Liver (tissue), 8 donors: ENCODE measurements at regions not wholly inside any gene's neighbourhood (a gene's known extent, or its start where the extent isn't known, plus 50 kb on each side); places are given as distances from the start of the nearest gene placed in this dataset.

ENCODE experiments used
- DNase-seq: peaks from one replicate; pipeline ENCODE4 v3.0.0-alpha.2; 2017; ENCODE audit warnings: low spot score
- H3K27ac ChIP-seq, 2 donors: one replicate each; pipeline ENCODE4 v1.7.0; 2013; ENCODE audit warnings: inconsistent platforms in 2 of 2, low read length in 2 of 2, control low read depth in 1 of 2, low read depth in 1 of 2, mild to moderate bottlenecking in 1 of 2
- H3K27me3 ChIP-seq, 4 donors: one replicate each; pipeline versions ENCODE4 v1.6.1 to v1.7.0; 2013; ENCODE audit warnings: low read length in 3 of 4, inconsistent platforms in 1 of 4, mild to moderate bottlenecking in 1 of 4, moderate library complexity in 1 of 4; ENCODE audit not compliant: control insufficient read depth in 4 of 4, insufficient read depth in 4 of 4
- H3K36me3 ChIP-seq, 4 donors: one replicate each; pipeline versions ENCODE4 v1.6.1 to v1.7.0; 2013; ENCODE audit warnings: low read length in 3 of 4, mild to moderate bottlenecking in 3 of 4, low read depth in 1 of 4, moderate library complexity in 1 of 4; ENCODE audit not compliant: control insufficient read depth in 4 of 4, insufficient read depth in 3 of 4
- H3K4me1 ChIP-seq, 4 donors: one replicate each; pipeline versions ENCODE4 v1.6.1 to v1.7.0; 2013; ENCODE audit warnings: low read length in 3 of 4, mild to moderate bottlenecking in 3 of 4, moderate library complexity in 1 of 4; ENCODE audit not compliant: control insufficient read depth in 4 of 4, insufficient read depth in 4 of 4
- H3K4me3 ChIP-seq, 3 donors: one replicate each; pipeline versions ENCODE4 v1.6.1 to v1.7.0; 2013; ENCODE audit warnings: low read length in 3 of 3, control low read depth in 1 of 3, low read depth in 1 of 3, mild to moderate bottlenecking in 1 of 3
- H3K9ac ChIP-seq, 2 donors: one replicate each; pipeline ENCODE4 v1.7.0; 2013; ENCODE audit warnings: low read length in 2 of 2, mild to moderate bottlenecking in 2 of 2, moderate library complexity in 2 of 2, control low read depth in 1 of 2, low read depth in 1 of 2
- H3K9me3 ChIP-seq, 4 donors: one replicate each; pipeline versions ENCODE4 v1.6.1 to v1.7.0; 2013; ENCODE audit warnings: low read length in 3 of 4; ENCODE audit not compliant: control insufficient read depth in 4 of 4
- EGR1 ChIP-seq, 2 donors: IDR thresholded peaks; 2 replicates each; pipeline ENCODE4 v1.6.1; 2016 to 2018; ENCODE audit warnings: antibody characterized with exemption in 2 of 2, low read depth in 2 of 2
- FOXA1 ChIP-seq: IDR thresholded peaks from 2 replicates; pipeline ENCODE4 v1.6.1; 2016; ENCODE audit warnings: antibody characterized with exemption
- FOXA2 ChIP-seq: IDR thresholded peaks from 2 replicates; pipeline ENCODE4 v1.6.1; 2016; ENCODE audit warnings: antibody characterized with exemption
- GABPA ChIP-seq, 2 donors: IDR thresholded peaks in 1 of 2; conservative IDR thresholded peaks in 1 of 2; 2 replicates each; pipeline ENCODE4 v1.6.1; 2016; ENCODE audit warnings: antibody characterized with exemption in 2 of 2, mild to moderate bottlenecking in 1 of 2, moderate library complexity in 1 of 2
- HNF4A ChIP-seq, 2 donors: conservative IDR thresholded peaks; 2 replicates each; pipeline ENCODE4 v1.6.1; 2016; ENCODE audit warnings: antibody characterized with exemption in 2 of 2, mild to moderate bottlenecking in 2 of 2
- HNF4G ChIP-seq: IDR thresholded peaks from 2 replicates; pipeline ENCODE4 v1.6.1; 2016; ENCODE audit warnings: antibody characterized with exemption
- NR2F2 ChIP-seq: IDR thresholded peaks from 2 replicates; pipeline ENCODE4 v1.6.1; 2016; ENCODE audit warnings: antibody characterized with exemption
- RAD21 ChIP-seq, 2 donors: IDR thresholded peaks; 2 replicates each; pipeline ENCODE4 v1.6.1; 2016; ENCODE audit warnings: antibody characterized with exemption in 2 of 2, mild to moderate bottlenecking in 2 of 2
- RXRA ChIP-seq, 2 donors: IDR thresholded peaks; 2 replicates each; pipeline ENCODE4 v1.6.1; 2017 to 2018; ENCODE audit warnings: antibody characterized with exemption in 2 of 2, mild to moderate bottlenecking in 1 of 2
- SP1 ChIP-seq: IDR thresholded peaks from 2 replicates; pipeline ENCODE4 v1.6.1; 2018; ENCODE audit warnings: antibody characterized with exemption, mild to moderate bottlenecking
- TAF1 ChIP-seq: conservative IDR thresholded peaks from 2 replicates; pipeline ENCODE4 v1.6.1; 2016; ENCODE audit warnings: antibody characterized with exemption, mild to moderate bottlenecking
- YY1 ChIP-seq: IDR thresholded peaks from 2 replicates; pipeline ENCODE4 v1.6.1; 2016; ENCODE audit warnings: antibody characterized with exemption, mild to moderate bottlenecking
- WGBS: extraction: QIAGEN DNeasy Blood & Tissue Kit; methylation state at CpG from one replicate; pipeline ENCODE4 v1.1.7; 2013; 5-methylcytosine and 5-hydroxymethylcytosine counted together
- TF ChIP-seq, protein P1 (sequence below): fragments of 150-350 bp; IDR thresholded peaks from 2 replicates; pipeline ENCODE4 v1.5.1; 2017; ENCODE audit warnings: improper control_type of control experiment, low read depth, low read length; ENCODE audit not compliant: missing input control
- TF ChIP-seq, protein P2 (sequence below): IDR thresholded peaks from 2 replicates; pipeline ENCODE4 v1.6.1; 2016; ENCODE audit warnings: antibody characterized with exemption
- TF ChIP-seq, protein P3 (sequence below): IDR thresholded peaks from 2 replicates; pipeline ENCODE4 v1.6.1; 2016; ENCODE audit warnings: antibody characterized with exemption
- TF ChIP-seq, protein P4 (sequence below): IDR thresholded peaks from 2 replicates; pipeline ENCODE4 v1.6.1; 2016; ENCODE audit warnings: antibody characterized with exemption
- donor health status: healthy.
- donor health status: healthy.
- donor health status: healthy.
- donor health status: healthy.
- donor health status: healthy.

DNA sequence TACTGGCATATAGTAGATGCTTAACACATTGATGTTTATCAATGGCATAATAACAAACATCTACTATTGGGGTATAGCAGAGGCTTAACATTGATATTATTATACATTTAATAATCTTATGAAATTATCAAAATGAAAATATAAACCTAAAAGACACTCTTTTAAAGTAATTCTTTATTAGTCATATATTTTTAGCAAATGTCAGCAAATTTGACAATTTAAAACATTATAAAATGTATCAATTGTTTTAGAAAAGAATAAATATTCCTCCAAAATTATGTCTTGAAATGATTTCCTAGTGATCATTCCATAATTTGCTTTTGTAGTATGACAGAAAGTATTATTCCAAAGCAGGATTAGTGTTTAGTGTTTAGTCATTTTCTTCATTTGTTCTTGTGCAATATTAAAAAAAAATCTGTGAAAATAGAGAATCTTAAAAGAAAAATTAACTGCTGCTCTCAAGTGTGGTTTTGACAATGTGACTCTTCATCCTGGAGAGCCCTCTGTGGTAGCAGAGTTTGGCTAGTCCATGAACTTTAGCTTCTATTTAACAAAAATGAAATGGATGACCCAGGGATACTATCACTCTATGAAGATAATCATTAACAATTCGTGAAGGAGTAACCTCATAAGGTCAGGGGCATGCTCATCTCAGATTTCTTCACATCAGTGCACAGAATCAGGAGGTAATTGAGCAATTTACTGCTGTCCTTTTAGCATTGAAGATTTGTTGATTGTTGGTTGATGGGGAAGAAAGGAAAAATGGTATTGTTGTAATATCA is 1018.5 kb downstream of the LRFN5 start (continued):
- TF ChIP-seq, protein P1, sequence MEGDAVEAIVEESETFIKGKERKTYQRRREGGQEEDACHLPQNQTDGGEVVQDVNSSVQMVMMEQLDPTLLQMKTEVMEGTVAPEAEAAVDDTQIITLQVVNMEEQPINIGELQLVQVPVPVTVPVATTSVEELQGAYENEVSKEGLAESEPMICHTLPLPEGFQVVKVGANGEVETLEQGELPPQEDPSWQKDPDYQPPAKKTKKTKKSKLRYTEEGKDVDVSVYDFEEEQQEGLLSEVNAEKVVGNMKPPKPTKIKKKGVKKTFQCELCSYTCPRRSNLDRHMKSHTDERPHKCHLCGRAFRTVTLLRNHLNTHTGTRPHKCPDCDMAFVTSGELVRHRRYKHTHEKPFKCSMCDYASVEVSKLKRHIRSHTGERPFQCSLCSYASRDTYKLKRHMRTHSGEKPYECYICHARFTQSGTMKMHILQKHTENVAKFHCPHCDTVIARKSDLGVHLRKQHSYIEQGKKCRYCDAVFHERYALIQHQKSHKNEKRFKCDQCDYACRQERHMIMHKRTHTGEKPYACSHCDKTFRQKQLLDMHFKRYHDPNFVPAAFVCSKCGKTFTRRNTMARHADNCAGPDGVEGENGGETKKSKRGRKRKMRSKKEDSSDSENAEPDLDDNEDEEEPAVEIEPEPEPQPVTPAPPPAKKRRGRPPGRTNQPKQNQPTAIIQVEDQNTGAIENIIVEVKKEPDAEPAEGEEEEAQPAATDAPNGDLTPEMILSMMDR = no peak
- TF ChIP-seq, protein P2, sequence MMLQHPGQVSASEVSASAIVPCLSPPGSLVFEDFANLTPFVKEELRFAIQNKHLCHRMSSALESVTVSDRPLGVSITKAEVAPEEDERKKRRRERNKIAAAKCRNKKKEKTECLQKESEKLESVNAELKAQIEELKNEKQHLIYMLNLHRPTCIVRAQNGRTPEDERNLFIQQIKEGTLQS = no peak
- TF ChIP-seq TAF1 (no peak), RXRA (IDR thresholded peaks at IDR 0.05) (peak in 1 of 2 donors; percentile 77), YY1 (peak; percentile 64), HNF4A (conservative IDR thresholded peaks at IDR 0.05) (peak in 1 of 2 donors; percentile 52), SP1 (no peak)
- TF ChIP-seq, protein P3, sequence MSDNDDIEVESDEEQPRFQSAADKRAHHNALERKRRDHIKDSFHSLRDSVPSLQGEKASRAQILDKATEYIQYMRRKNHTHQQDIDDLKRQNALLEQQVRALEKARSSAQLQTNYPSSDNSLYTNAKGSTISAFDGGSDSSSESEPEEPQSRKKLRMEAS = peak; percentile 47

DNA sequence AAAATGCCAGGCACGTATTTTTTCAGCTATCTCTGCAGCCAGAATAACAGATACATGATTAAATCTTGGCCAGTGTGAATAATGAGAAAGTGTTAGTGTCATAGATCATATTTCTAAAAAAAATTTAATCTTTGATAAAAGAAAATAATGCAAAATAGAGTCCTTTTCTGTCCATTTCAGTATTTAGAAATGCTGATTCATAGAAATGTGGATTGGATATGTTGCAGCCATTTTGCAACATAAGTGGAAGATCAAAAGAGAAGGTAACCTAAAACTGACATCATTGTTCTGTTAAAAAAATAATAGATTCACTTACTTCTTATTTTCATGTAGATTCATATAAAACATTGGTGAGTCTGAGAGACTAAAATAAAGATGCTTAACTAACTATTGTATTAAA is 1010.3 kb downstream of the LRFN5 start:
- Histone ChIP-seq H3K9ac (no peak overlapping the region), H3K36me3 (no peaks in the 10 kb centered on the region), H3K27me3 (no peaks in the 10 kb centered on the region), H3K4me1 (no peaks in the 10 kb centered on the region), H3K9me3 (peaks cover 0 to 2% (median 0%) of the 10 kb centered on the region in 4 donors), H3K4me3 (no peak overlapping the region), H3K27ac (no peak overlapping the region)
- WGBS = 62% methylated on average over 1 of the region's 1 CpG
- TF ChIP-seq GABPA (IDR thresholded peaks at IDR 0.05 in 1 of 2, conservative IDR thresholded peaks at IDR 0.05 in 1 of 2) (no peak), FOXA2 (no peak), HNF4A (conservative IDR thresholded peaks at IDR 0.05) (no peak), TAF1 (no peak), YY1 (no peak), SP1 (no peak), HNF4G (no peak)
- TF ChIP-seq, protein P3 = no peak
- TF ChIP-seq, protein P2 = no peak
- DNase-seq = no peak

DNA sequence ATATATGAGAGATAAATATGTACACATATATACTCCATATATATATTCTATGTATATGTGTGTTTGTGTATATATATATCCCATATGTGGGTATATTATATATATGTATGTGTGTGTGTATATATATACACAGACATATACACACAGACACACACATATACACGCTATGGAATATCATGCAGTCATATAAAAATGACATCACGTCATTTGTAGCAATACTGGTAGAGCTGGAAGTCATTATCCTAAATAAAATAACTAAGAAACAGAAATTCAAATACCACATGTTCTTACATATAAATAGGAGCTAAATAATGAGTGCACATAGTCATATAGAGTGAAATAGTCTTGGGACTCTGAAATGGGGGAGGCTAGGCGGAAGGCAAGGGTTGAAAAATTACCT is 1000.2 kb downstream of the LRFN5 start:
- no peaks in the 10 kb centered on the region for H3K36me3 ChIP-seq
- no peak overlapping the region for H3K27ac ChIP-seq
- 94% methylated on average over 3 of the region's 3 CpGs for WGBS
- no peaks in the 10 kb centered on the region for H3K4me1 ChIP-seq
- no peak for DNase-seq
- H3K9me3 ChIP-seq = peaks cover 0 to 2% (median 0%) of the 10 kb centered on the region in 4 donors
- H3K4me3 ChIP-seq = no peak overlapping the region
- H3K27me3 ChIP-seq = no peaks in the 10 kb centered on the region
- no peak overlapping the region for H3K9ac ChIP-seq
- TF ChIP-seq NR2F2 = no peak
- TF ChIP-seq RAD21 (IDR thresholded peaks at IDR 0.05) = no peak
- TF ChIP-seq SP1 = no peak
- no peak for TF ChIP-seq EGR1 (IDR thresholded peaks at IDR 0.05; ENCODE audit: low read depth in 2 of 2)
- no peak for TF ChIP-seq HNF4A (conservative IDR thresholded peaks at IDR 0.05)
- TF ChIP-seq TAF1 = no peak
- no peak for TF ChIP-seq RXRA (IDR thresholded peaks at IDR 0.05)
- TF ChIP-seq FOXA1 = no peak
- no peak for TF ChIP-seq GABPA (IDR thresholded peaks at IDR 0.05 in 1 of 2, conservative IDR thresholded peaks at IDR 0.05 in 1 of 2)
- TF ChIP-seq, protein P4, sequence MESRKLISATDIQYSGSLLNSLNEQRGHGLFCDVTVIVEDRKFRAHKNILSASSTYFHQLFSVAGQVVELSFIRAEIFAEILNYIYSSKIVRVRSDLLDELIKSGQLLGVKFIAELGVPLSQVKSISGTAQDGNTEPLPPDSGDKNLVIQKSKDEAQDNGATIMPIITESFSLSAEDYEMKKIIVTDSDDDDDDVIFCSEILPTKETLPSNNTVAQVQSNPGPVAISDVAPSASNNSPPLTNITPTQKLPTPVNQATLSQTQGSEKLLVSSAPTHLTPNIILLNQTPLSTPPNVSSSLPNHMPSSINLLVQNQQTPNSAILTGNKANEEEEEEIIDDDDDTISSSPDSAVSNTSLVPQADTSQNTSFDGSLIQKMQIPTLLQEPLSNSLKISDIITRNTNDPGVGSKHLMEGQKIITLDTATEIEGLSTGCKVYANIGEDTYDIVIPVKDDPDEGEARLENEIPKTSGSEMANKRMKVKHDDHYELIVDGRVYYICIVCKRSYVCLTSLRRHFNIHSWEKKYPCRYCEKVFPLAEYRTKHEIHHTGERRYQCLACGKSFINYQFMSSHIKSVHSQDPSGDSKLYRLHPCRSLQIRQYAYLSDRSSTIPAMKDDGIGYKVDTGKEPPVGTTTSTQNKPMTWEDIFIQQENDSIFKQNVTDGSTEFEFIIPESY = no peak
